ENCODE measurements at regions not wholly inside any gene's neighbourhood (a gene's known extent, or its start where the extent isn't known, plus 50 kb on each side); places are given as distances from the start of the nearest gene placed in this dataset.

DNA sequence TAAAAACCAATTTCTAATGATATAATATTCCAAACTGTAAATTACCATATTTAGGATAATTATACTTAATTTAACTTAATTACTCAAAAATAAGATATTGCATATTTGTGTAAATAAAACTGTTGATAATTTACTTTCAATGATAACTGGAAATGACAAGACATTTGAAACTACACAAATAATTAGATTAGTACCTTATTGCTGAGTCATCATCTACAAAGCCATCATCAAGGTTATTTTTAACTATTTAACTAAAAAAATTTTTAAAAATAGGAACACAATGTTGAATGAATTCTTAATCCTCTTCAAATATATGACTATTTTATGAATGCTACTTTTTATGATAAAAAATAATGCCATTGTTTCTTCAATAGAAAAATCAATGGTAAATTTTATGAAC lies 364.3 kb downstream of the SLITRK6 start:
- no peak overlapping the region for H3K4me3 ChIP-seq (ENCODE audit: low read length)
- TF ChIP-seq, protein P1, sequence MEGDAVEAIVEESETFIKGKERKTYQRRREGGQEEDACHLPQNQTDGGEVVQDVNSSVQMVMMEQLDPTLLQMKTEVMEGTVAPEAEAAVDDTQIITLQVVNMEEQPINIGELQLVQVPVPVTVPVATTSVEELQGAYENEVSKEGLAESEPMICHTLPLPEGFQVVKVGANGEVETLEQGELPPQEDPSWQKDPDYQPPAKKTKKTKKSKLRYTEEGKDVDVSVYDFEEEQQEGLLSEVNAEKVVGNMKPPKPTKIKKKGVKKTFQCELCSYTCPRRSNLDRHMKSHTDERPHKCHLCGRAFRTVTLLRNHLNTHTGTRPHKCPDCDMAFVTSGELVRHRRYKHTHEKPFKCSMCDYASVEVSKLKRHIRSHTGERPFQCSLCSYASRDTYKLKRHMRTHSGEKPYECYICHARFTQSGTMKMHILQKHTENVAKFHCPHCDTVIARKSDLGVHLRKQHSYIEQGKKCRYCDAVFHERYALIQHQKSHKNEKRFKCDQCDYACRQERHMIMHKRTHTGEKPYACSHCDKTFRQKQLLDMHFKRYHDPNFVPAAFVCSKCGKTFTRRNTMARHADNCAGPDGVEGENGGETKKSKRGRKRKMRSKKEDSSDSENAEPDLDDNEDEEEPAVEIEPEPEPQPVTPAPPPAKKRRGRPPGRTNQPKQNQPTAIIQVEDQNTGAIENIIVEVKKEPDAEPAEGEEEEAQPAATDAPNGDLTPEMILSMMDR (conservative IDR thresholded peaks at IDR 0.05; ENCODE audit: low read depth, low read length), result no peak
- DNase-seq (ENCODE audit: low read depth), result no peak

DNA sequence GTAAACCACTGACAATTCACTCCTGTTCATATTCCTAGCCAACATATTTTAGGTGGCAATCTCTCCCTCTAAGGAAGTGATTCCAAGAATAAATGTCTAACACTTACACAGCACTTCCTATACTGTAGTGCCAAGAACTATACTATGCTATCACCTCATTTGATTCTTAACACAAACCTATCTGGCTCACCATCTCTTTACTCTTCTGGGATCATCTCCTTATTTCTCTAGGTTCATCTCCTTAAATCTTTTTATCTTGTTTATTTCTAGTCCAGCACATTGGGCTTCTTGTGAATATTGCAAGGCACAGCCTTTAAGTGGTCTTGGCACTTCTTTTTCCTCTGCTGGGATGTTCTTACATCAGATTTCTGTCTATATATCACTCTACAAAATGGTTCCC lies 366.3 kb downstream of the SLITRK6 start:
- no peak for DNase-seq (ENCODE audit: low read depth)
- no peak overlapping the region for H3K4me3 ChIP-seq (ENCODE audit: low read length)
- TF ChIP-seq, protein P1 (conservative IDR thresholded peaks at IDR 0.05; ENCODE audit: low read depth, low read length), result no peak

DNA sequence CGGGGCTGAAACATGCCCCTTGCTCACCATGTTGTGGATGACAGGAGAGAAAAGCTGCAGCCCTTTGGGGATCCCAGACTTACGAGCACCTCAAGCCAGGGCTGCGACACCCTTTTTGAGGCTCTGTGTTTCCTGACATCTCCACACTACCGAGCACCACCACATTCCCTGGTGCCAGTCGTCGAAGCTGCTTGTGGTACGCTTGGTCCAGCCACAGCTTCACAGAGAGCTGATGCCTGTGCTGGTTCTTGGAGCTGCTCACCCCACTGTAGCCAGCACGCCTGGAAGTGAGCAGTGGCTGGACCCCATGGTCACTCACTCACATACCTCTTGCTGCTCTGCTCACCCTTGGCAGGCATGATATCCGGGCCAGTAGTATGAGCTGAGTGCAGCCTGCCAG lies 367.5 kb downstream of the SLITRK6 start:
- TF ChIP-seq, protein P1 (conservative IDR thresholded peaks at IDR 0.05; ENCODE audit: low read depth, low read length), result no peak
- no peak overlapping the region for H3K4me3 ChIP-seq (ENCODE audit: low read length)
- no peak for DNase-seq (ENCODE audit: low read depth)

DNA sequence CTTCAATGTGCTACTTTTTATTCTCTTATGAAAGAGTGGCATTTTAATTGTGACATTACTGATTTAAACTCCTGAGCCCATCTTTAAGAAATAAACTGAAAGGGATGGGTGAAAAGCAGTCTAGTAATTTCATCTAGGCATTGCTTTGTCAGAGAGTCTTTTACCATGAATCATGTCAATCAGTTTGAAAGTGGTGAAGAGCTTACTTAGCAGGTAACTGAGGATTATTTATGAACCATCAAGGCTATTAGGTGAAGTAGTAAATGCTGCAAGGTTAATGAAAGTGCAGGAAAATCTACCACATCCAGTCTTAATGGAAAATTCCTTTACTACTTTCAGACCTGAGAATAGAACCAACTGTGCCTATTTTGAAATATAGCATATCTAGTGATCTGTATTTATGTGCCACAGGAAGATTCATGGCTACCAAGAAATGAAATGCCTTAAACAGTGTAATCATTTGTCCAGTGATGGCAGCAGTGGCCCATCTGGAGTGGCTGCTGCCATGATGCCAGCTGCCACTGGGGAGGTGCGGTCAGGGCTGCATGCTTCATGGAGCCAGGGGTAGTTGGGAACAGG lies 368.9 kb downstream of the SLITRK6 start:
- TF ChIP-seq, protein P1 (conservative IDR thresholded peaks at IDR 0.05; ENCODE audit: low read depth, low read length), result no peak
- DNase-seq (ENCODE audit: low read depth), result no peak
- no peak overlapping the region for H3K4me3 ChIP-seq (ENCODE audit: low read length)

DNA sequence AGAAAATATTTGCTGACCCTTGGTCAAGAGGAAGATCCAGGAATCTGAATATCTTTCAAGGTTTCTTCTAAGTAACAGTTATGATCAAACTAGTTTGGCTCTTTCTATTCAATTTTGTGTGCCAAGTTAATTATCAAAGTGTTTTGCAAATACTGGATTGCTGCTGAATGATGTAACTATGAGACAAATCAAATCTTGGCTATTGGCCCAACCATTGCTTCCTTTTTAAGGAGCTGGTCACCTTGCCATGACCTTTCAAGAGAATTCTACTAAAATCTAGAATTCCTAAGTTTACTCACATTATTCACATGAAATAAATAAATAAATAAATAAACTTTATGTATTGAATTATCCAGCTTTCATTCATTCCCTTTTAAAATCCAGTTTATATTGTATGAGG lies 371.8 kb downstream of the SLITRK6 start:
- H3K4me3 ChIP-seq (ENCODE audit: low read length), result no peak overlapping the region
- TF ChIP-seq, protein P1 (conservative IDR thresholded peaks at IDR 0.05; ENCODE audit: low read depth, low read length), result no peak
- DNase-seq (ENCODE audit: low read depth), result no peak

DNA sequence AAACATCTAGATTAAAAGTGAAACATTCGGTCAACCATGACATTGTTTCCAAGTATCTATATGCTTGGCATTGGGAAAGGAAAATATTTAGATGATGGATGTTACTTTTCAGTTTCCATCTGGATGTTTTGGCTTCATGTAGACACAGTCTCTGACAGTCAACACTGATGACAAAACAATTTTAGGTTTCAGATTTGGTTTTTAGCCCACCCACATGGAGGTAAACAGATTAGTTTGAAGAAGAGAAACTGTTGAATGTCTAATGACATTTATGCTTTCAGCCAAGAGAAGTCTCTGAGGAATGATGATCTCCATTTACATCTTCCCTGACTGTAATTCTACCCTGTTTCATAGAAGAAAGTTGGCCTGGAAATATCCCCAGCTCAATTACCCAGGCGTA lies 379.1 kb downstream of the SLITRK6 start:
- DNase-seq (ENCODE audit: low read depth), result no peak
- TF ChIP-seq, protein P1 (conservative IDR thresholded peaks at IDR 0.05; ENCODE audit: low read depth, low read length), result no peak

DNA sequence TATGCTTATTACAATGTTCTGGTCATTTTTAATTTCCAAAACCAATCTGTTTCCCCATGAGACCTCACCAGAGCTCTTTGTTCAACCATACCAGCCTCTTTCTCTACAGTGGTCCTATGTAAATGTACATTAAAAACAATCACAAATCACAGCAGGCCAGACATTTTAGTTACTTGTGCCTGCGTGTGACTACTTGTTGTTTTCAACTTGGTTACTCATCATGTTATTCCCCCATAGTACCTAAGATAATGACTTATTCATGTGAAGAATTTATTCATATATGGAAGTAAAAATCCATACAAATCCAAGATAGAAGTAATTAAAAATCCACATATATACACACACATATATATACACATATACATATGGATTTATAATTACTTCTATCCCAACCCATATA lies 379.6 kb downstream of the SLITRK6 start:
- TF ChIP-seq, protein P1 (conservative IDR thresholded peaks at IDR 0.05; ENCODE audit: low read depth, low read length), result no peak
- DNase-seq (ENCODE audit: low read depth), result no peak

More for the DNA sequence above, 379.1 kb downstream of the SLITRK6 start:
- no peak overlapping the region for H3K4me3 ChIP-seq (ENCODE audit: low read length)

More for the DNA sequence above, 379.6 kb downstream of the SLITRK6 start:
- H3K4me3 ChIP-seq (ENCODE audit: low read length), result no peak overlapping the region

Measured in retinal pigment epithelial cell (primary cell).